H9 (cell line): ENCODE measurements at regions not wholly inside any gene's neighbourhood (a gene's known extent, or its start where the extent isn't known, plus 50 kb on each side); places are given as distances from the start of the nearest gene placed in this dataset.

Experiments
- DNase-seq: peaks from one replicate; pipeline ENCODE4 v3.0.0-alpha.2; 2017
- H2AFZ ChIP-seq: one replicate; pipeline ENCODE4 v1.6.1; 2013; ENCODE audit warnings: mild to moderate bottlenecking, low read length, control low read depth, moderate library complexity
- H2AK5ac ChIP-seq: 2 replicates; pipeline ENCODE4 v1.6.1; 2013; ENCODE audit warnings: low read length, control low read depth, mixed read lengths; ENCODE audit not compliant: insufficient read length
- H2BK120ac ChIP-seq: one replicate; pipeline ENCODE4 v1.6.1; 2013; ENCODE audit warnings: low read depth, mild to moderate bottlenecking, low read length, control low read depth, inconsistent platforms; ENCODE audit not compliant: poor library complexity, severe bottlenecking
- H2BK12ac ChIP-seq: 2 replicates; pipeline ENCODE4 v1.6.1; 2013; ENCODE audit warnings: low read length, control low read depth, mixed read lengths, low read depth; ENCODE audit not compliant: insufficient read length
- H2BK15ac ChIP-seq: 2 replicates; pipeline ENCODE4 v1.6.1; 2013; ENCODE audit warnings: low read depth, low read length, control low read depth
- H2BK20ac ChIP-seq: one replicate; pipeline ENCODE4 v1.6.1; 2013; ENCODE audit warnings: low read depth, mild to moderate bottlenecking, low read length, control low read depth, inconsistent platforms; ENCODE audit not compliant: poor library complexity, severe bottlenecking
- H2BK5ac ChIP-seq: 2 replicates; pipeline ENCODE4 v1.6.1; 2013; ENCODE audit warnings: low read length, control low read depth, mixed read lengths; ENCODE audit not compliant: insufficient read length
- H3K14ac ChIP-seq: 2 replicates; pipeline ENCODE4 v1.6.1; 2013; ENCODE audit warnings: low read length, control low read depth; ENCODE audit not compliant: insufficient read depth
- H3K18ac ChIP-seq: 2 replicates; pipeline ENCODE4 v1.6.1; 2013; ENCODE audit warnings: low read depth, mild to moderate bottlenecking, mixed read lengths, low read length, control low read depth; ENCODE audit not compliant: insufficient read length
- H3K23ac ChIP-seq: 2 replicates; pipeline ENCODE4 v1.6.1; 2013; ENCODE audit warnings: low read length, control low read depth, mixed read lengths, low read depth; ENCODE audit not compliant: insufficient read length
- H3K23me2 ChIP-seq: 2 replicates; pipeline ENCODE4 v1.6.1; 2013; ENCODE audit warnings: low read depth, mild to moderate bottlenecking, mixed read lengths, low read length, control low read depth; ENCODE audit not compliant: insufficient read length, poor library complexity, severe bottlenecking
- H3K27ac ChIP-seq: 2 replicates; pipeline ENCODE4 v1.5.1; 2013; ENCODE audit warnings: low read length, control low read depth, mixed read lengths, low read depth; ENCODE audit not compliant: insufficient read length
- H3K27me3 ChIP-seq: 2 replicates; pipeline ENCODE4 v1.6.1; 2013; ENCODE audit warnings: low read length, control low read depth, inconsistent platforms; ENCODE audit not compliant: insufficient read depth
- H3K4ac ChIP-seq: 2 replicates; pipeline ENCODE4 v1.6.1; 2013; ENCODE audit warnings: low read depth, mild to moderate bottlenecking, control low read depth, inconsistent platforms, low read length, moderate library complexity
- H3K4me1 ChIP-seq: 2 replicates; pipeline ENCODE4 v1.6.1; 2013; ENCODE audit warnings: low read length, control low read depth, inconsistent platforms; ENCODE audit not compliant: insufficient read depth
- H3K4me2 ChIP-seq: 2 replicates; pipeline ENCODE4 v1.6.1; 2013; ENCODE audit warnings: low read length, control low read depth, mixed read lengths; ENCODE audit not compliant: insufficient read length, insufficient read depth
- H3K56ac ChIP-seq: 2 replicates; pipeline ENCODE4 v1.6.1; 2013; ENCODE audit warnings: low read depth, mild to moderate bottlenecking, mixed read lengths, low read length, control low read depth; ENCODE audit not compliant: insufficient read length
- H3K79me1 ChIP-seq: 2 replicates; pipeline ENCODE4 v1.6.1; 2013; ENCODE audit warnings: low read depth, mild to moderate bottlenecking, moderate library complexity, low read length, control low read depth, inconsistent platforms; ENCODE audit not compliant: insufficient read depth, poor library complexity, severe bottlenecking
- H3K79me2 ChIP-seq: 2 replicates; pipeline ENCODE4 v1.6.1; 2013; ENCODE audit warnings: low read length, control low read depth, inconsistent platforms; ENCODE audit not compliant: insufficient read depth
- H3K9ac ChIP-seq: 2 replicates; pipeline ENCODE4 v1.6.1; 2013; ENCODE audit warnings: low read length, control low read depth, mixed read lengths; ENCODE audit not compliant: insufficient read length; ENCODE audit errors: extremely low read depth
- H3K9me3 ChIP-seq: one replicate; pipeline ENCODE4 v1.6.1; 2013; ENCODE audit warnings: low read depth, low read length, inconsistent platforms; ENCODE audit not compliant: control insufficient read depth
- H3T11ph ChIP-seq: one replicate; pipeline ENCODE4 v1.6.1; 2013; ENCODE audit warnings: mild to moderate bottlenecking, low read length, control low read depth, inconsistent platforms
- H4K20me1 ChIP-seq: one replicate; pipeline ENCODE4 v1.6.1; 2013; ENCODE audit not compliant: control insufficient read depth, insufficient read length, insufficient read depth
- H4K5ac ChIP-seq: 2 replicates; pipeline ENCODE4 v1.6.1; 2013; ENCODE audit warnings: low read depth, mild to moderate bottlenecking, mixed read lengths, low read length, control low read depth; ENCODE audit not compliant: insufficient read length
- H4K8ac ChIP-seq: replicated peaks from 2 replicates; pipeline ENCODE4 v1.6.1; 2013; ENCODE audit warnings: low read length, control low read depth, mixed read lengths, low read depth; ENCODE audit not compliant: insufficient read length
- H4K91ac ChIP-seq: 2 replicates; pipeline ENCODE4 v1.6.1; 2013; ENCODE audit warnings: low read depth, mild to moderate bottlenecking, moderate library complexity, mixed read lengths, low read length, control low read depth; ENCODE audit not compliant: insufficient read length
- H3K27ac Mint-ChIP-seq, 3 experiments: 2 replicates in 2 of 3; 3 replicates in 1 of 3; pipeline ENCODE4 v1.8.0; 2020 to 2021; ENCODE audit warnings: mixed read lengths in 3 of 3, mild to moderate bottlenecking in 1 of 3, moderate library complexity in 1 of 3
- H3K27me3 Mint-ChIP-seq: 2 replicates; pipeline ENCODE4 v1.8.0; 2021; ENCODE audit warnings: low read depth, mild to moderate bottlenecking, moderate library complexity, mixed read lengths
- H3K36me3 Mint-ChIP-seq, 3 experiments: 2 replicates in 2 of 3; 3 replicates in 1 of 3; pipeline ENCODE4 v1.8.0; 2020 to 2021; ENCODE audit warnings: low read depth in 3 of 3, mixed read lengths in 3 of 3; ENCODE audit not compliant: insufficient read depth in 1 of 3
- H3K4me1 Mint-ChIP-seq, 2 experiments: 2 replicates each; pipeline ENCODE4 v1.8.0; 2020; ENCODE audit warnings: mixed read lengths in 2 of 2
- H3K4me3 Mint-ChIP-seq, 2 experiments: 2 replicates in 1 of 2; 3 replicates in 1 of 2; pipeline ENCODE4 v1.8.0; 2020 to 2021; ENCODE audit warnings: mild to moderate bottlenecking in 2 of 2, mixed read lengths in 2 of 2, moderate library complexity in 1 of 2
- H3K9me3 Mint-ChIP-seq, 2 experiments: 2 replicates in 1 of 2; 3 replicates in 1 of 2; pipeline ENCODE4 v1.8.0; 2020; ENCODE audit warnings: mild to moderate bottlenecking in 2 of 2, mixed read lengths in 2 of 2, moderate library complexity in 1 of 2
- WGBS: extraction: QIAGEN DNeasy Blood & Tissue Kit; methylation state at CpG from one replicate; pipeline ENCODE4 v1.1.7; 2013; ENCODE audit warnings: missing lambda C conversion rate, low lambda C conversion rate, mixed read lengths; ENCODE audit not compliant: insufficient read length; ENCODE audit errors: extremely low coverage; 5-methylcytosine and 5-hydroxymethylcytosine counted together
- TF ChIP-seq, protein P1 (sequence below): fragments of 200-600 bp; sonication (generic); conservative IDR thresholded peaks from 3 replicates; pipeline ENCODE4 v1.8.0; 2021; ENCODE audit warnings: antibody characterized with exemption, mild to moderate bottlenecking

DNA sequence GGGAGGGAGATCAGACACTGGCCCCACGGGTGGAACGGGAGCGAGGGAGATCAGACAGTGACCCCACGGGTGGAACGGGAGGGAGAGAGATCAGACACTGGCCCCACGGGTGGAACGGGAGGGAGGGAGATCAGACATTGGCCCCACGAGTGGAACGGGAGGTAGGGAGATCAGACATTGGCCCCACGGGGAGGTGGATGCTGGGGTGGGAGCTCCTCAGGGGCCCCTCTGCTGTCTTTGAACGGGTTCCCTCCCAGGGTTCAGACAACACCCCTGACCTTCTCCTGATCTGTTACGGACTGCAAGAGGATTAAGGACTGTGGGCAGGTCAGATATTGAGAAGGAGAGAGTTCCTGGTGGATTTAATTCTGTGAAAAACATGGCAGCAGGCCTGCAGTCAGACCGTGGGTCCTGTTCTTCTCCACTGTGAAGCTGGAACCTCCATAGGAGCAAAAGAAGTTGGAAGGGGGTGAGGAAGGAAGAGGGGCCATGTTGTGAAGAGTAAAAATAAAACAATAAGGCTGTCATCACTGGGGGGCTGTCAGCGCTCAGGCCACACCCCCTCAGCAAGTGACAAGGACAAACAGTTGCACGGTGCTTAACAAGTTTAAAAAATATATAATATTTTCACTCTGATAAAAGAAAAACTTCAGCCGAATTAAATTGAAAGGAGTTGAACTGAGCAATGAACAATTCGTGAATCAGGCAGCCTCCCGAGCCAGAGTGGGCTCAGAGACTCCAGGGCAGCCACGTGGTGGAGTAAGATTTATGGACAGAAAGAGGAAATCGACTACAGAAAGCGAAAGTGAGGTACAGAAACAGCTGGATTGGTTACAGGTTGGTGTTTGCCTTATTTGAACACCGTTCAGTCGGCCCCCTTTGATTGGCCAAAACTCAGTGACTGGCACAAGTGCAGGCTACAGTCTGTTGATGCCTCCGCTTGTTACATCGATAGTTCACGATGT lies 348.7 kb upstream of the TNRC6C start:
- DNase-seq, result peak; percentile 25
- no peaks in the 10 kb centered on the region for H3K9me3 Mint-ChIP-seq
- Histone ChIP-seq H3K4me2 (no peak overlapping the region), H3K27me3 (no peaks in the 10 kb centered on the region), H4K91ac (no peak overlapping the region), H3K9ac (no peak overlapping the region), H3K56ac (no peak overlapping the region), H2BK15ac (no peak overlapping the region), H3K79me2 (no peaks in the 10 kb centered on the region), H2BK20ac (no peak overlapping the region), H2AFZ (no peak overlapping the region), H3K79me1 (no peaks in the 10 kb centered on the region), H4K20me1 (no peaks in the 10 kb centered on the region), H2BK5ac (no peak overlapping the region), H2AK5ac (no peak overlapping the region), H3K9me3 (no peaks in the 10 kb centered on the region), H3K4ac (no peak overlapping the region), H3K4me1 (no peaks in the 10 kb centered on the region), H3K23me2 (no peaks in the 10 kb centered on the region), H4K5ac (no peak overlapping the region), H3T11ph (no peak overlapping the region), H4K8ac (no peak overlapping the region), H3K23ac (no peak overlapping the region), H3K27ac (no peak overlapping the region), H2BK12ac (no peak overlapping the region), H2BK120ac (no peak overlapping the region), H3K14ac (no peak overlapping the region), H3K18ac (no peak overlapping the region)
- no CpG with 5 or more reads among the region's 26 CpGs for WGBS
- peaks cover 0 to 2% (median 0%) of the 10 kb centered on the region in 3 experiments; a peak in 1 of 7 replicates for H3K36me3 Mint-ChIP-seq
- no peak overlapping the region for H3K4me3 Mint-ChIP-seq
- peaks cover 19% of the 10 kb centered on the region for H3K27me3 Mint-ChIP-seq
- no peaks in the 10 kb centered on the region; a peak in 1 of 4 replicates for H3K4me1 Mint-ChIP-seq
- TF ChIP-seq, protein P1, sequence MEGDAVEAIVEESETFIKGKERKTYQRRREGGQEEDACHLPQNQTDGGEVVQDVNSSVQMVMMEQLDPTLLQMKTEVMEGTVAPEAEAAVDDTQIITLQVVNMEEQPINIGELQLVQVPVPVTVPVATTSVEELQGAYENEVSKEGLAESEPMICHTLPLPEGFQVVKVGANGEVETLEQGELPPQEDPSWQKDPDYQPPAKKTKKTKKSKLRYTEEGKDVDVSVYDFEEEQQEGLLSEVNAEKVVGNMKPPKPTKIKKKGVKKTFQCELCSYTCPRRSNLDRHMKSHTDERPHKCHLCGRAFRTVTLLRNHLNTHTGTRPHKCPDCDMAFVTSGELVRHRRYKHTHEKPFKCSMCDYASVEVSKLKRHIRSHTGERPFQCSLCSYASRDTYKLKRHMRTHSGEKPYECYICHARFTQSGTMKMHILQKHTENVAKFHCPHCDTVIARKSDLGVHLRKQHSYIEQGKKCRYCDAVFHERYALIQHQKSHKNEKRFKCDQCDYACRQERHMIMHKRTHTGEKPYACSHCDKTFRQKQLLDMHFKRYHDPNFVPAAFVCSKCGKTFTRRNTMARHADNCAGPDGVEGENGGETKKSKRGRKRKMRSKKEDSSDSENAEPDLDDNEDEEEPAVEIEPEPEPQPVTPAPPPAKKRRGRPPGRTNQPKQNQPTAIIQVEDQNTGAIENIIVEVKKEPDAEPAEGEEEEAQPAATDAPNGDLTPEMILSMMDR, result no peak
- H3K27ac Mint-ChIP-seq, result no peak overlapping the region
